Kasumi-1 (cell line): ENCODE measurements at regions not wholly inside any gene's neighbourhood (a gene's known extent, or its start where the extent isn't known, plus 50 kb on each side); places are given as distances from the start of the nearest gene placed in this dataset.

ENCODE experiments used
- DNase-seq, 2 experiments: peaks; one replicate each; lab custom pipeline; 2025; lab: John Stamatoyannopoulos, UW

DNA sequence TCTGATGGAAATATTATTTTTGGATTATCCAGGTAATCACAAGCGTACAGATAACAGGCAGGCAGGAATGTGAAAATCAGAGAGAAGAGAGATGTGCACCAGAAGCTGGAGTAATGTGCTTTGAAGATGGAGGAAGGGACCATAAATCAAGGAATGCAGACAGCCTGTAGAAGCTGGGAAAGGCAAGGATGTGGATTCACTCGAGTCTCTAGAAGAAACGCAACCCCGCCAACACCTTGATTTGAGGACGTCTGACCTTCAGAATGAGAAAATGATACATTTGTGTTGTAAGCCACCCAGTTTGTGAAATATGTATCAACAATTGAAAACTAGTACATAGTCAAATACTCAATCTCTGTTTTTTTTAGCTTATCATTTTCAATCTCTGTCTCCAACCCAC, 207.6 kb upstream of the MPDZ start:
- no peak for DNase-seq

DNA sequence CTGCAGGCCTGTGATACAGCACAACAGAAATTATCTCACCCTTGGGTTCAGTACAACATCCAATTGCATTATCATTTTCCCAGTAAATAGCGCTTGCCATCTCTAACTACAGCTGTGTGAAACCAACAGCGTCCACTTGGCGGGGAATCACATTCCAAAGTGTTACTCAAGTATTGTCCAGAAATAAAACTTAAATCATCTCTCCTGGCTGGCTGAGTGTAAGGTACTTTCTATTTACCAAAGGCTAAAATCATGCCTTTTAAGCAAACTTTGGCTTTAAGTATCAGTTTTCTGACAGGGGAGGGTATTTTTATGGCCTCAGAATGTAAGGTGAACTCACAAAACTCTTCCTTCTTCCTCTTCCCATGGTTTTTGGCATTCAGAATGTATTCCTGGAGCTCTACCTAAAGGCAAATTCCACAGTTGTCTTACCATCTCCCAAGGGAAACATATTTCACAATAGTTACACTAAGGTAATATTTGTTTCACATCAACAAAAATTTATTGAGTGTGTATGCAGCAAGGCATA, 205.6 kb upstream of the MPDZ start:
- DNase-seq = no peak

DNA sequence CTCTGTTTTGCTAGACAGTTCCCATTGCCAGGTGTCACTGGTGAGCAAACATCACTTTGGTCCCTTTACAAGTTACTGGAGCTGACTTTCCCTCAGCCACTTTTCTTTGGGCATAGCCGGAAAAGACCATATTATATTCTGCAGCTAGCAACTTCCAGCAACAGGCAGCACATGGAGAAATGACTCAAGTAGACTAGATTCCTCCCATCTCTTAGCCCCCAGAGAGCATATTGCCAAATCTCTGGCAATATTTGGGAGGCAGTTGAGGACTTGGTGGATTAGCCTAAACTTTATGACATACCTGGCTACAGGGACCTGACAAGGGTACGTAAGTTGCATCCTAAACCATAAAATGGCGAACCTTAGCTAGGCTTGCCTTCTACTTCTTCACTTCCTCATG, 204.7 kb upstream of the MPDZ start:
- no peak for DNase-seq

- DNase-seq = no peak
These were observed 201.8 kb upstream of the MPDZ start for GRCh38 chr9:13481274-13481673.

GRCh38 chr9:13480693-13481092, 201.2 kb upstream of the MPDZ start:
- no peak for DNase-seq

- DNase-seq = no peak
These were observed 199.6 kb upstream of the MPDZ start for GRCh38 chr9:13479096-13479495.

DNA sequence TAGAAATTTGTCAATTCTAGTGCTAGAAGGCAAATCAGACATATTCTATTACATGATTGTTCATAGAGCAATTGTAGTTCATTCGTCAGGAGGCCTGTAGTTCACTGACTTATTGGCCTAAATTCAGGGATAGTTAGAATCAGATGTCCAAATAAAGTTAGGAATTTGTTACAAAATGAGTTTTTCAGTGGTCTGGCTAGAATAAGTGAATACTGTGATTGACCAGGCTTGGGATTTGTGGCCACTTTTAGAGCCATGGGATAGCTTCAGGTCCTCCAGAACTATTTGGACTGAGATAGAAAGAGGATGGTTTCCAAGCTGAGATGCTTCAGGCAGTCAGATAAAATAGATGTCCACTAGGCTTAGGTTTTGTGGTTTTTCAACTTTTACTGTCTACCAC, 199.1 kb upstream of the MPDZ start:
- DNase-seq = no peak

DNA sequence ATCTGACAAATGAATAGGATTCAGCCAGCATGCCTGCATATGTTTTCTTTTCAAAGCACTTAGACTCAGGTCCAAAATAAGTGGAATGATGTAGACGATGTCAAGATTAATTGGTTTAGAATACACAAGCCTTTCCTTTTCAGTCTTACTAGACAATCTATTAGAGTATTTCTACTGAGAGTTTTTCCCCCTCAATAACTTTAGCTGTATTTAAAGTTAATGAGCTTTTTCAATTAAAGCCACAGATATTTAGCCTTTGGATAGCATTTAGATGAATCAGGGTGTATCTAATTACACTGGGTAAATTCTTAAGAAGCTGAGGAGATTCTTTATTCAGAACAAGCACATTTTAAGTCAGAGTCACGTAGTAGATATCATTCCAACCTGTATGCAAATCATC, 198.7 kb upstream of the MPDZ start:
- DNase-seq = no peak

- no peak for DNase-seq
These were observed 191.3 kb upstream of the MPDZ start for GRCh38 chr9:13470836-13471235.

DNA sequence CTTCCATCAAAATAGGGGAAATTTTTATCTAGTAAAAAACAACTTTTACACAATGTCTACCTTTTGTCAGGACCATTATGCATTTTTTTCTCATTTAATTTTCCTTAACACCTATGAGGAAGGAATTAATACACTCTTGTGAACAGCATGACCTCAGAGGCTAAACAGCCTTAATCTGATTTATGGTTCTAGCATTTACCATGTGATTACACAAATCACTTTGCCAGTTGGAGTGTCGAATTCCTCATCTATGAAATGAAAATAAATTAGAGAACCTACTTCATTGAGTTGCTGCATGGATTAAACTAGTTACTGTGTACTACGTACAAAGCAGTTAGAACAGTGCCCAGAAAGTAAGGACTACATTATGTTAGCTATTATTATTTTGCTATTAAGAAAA, 187.7 kb upstream of the MPDZ start:
- no peak for DNase-seq

DNA sequence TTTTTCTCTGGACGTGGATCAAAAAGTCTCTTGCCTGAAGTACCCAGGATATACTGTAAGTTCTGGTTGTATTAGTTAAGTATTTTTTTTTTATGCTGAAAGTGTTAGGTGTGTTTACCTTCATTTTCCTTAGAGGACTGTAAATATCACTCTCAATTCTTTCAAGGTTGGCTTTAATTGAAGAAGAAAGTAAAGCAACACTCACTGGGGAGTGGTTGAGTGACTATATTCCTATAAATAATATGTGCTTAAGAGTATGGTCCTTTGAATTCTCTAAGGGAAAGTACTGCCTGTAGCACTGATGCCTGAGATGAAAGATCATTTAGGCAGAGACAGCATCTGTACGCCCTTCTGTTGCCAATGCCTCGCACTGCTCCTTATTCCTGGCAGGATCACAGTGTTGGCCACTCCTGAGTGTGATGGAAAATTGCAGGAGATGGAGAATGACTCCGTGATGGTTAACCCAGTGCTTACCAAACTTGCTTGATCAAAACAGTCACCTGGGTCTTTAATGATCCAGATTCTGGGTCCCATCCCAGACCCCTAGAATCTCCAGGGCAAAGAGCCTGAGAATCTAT, 182.0 kb upstream of the MPDZ start:
- no peak for DNase-seq

DNA sequence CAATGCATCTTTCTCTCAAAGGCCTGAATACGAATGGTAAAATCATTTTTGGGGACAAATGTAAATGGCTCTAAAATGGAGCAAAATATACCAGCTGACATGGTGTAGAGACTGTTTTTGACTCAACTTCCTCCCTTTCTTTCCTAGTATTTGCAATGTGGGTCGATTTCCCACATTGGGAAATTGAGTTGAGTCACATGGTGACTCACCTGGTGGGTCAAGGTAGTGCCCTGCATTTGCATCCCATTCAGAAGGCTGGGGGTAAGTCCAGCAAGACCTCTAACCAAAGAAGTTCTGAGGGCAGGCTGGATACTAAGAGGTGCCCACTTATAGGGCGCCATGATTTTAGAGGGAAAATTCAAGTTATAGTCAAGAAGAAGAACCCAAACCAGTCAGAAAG, 179.6 kb upstream of the MPDZ start:
- DNase-seq = no peak

DNA sequence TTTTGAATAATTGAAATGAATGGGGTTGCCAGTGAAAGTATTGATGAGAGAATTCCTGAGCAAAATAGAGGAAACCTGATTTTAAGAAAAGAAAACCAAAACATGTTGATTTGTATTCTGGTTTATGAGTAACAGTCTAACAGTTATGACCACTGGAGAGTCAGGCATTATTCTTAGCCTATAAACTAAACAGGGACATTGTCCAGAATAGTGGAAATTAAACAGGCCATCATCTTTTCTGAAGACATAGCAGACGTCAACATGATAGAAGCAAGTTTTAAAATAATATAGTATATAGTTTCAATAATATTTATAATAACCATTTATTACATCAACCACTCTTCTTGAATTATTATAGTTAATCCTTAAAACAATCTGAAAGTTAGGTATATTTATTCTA, 178.3 kb upstream of the MPDZ start:
- no peak for DNase-seq

DNA sequence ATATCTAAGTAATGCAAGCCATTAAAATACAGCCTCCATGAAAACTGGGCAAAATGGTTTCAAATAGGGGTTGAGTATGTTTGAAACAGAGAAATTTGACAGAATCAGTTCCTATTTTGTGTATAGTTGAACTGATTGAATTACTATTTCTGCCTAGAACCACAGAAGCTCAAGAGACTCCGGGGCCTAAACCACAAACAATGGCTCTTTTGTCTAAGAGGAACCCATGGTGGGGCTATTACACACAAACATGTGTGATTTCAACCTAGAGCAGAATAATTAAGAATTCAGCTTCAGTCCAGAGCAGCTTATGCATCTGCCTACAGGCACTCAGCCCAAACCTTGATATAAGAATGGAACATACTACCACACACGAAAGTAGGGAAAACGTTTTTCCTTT, 171.2 kb upstream of the MPDZ start:
- DNase-seq = no peak

- no peak for DNase-seq
These were observed 169.0 kb upstream of the MPDZ start for GRCh38 chr9:13448482-13448881.

DNA sequence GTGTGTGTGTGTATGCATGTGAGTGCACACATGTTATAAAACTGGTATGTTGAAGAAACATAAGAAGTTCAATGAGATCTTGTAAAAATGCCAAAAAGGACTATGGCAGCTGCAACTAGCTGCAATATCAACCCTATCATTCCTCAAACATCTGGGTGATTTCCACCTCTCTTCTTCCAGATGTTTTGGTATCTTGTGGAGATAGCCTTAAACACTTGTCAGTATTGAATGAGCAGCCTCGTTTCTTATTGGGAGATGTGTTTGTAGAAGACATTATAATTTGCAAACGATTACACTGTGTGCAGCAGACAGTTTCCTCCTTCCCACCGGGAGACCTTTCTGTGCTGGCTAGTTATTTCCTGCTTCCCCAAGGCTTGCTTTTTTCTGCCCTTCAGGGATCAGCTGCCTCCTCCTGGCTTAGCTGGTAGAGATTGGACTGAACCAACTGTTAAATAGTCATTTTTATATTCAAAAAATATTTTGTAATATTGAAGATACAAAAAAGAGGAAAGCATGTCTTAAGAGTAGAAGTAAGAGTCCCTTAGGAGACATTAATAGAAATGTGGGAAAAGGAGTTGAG, 168.4 kb upstream of the MPDZ start:
- DNase-seq = no peak

DNA sequence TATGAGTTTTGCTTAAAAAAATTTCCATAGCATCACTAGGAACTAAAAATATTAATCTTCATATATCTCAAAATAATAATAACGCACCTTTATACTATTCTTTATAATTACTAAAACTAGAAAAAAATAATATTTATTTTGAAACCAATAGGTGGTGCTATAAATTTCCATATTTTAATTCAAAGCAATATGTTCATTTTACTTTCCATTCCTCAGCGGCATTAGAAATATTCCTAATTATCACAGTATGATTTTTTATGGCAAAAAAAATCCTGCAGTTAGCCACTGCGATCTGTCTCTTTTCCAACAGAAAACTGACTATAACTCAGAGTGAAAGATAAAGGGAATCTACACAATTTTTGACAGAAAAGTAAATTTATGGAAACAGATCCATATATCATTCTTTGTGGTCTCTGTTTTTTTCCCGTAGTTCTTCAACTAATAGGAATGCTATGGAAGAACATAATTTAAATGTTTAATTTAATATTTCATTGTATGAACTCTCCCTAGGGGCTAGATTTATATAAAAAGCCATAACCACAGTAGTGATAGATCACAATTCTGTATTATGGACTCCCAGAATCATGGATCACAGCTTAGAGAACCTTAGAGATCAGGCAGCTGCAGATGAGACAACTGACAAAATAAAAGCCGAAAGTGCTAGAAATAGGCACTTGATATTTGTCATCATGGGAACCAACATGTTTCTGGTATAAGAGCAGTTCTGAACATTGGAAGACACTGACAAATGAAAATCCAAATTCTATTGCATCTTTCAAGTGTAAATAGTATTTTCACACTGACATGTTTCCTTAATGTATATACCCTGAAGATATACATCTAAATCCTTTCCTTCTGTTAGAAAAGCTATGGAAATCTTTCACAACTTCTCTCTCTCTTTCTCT, 167.7 kb upstream of the MPDZ start:
- no peak for DNase-seq

- DNase-seq = no peak
These were observed 166.9 kb upstream of the MPDZ start for GRCh38 chr9:13446286-13446937.

DNA sequence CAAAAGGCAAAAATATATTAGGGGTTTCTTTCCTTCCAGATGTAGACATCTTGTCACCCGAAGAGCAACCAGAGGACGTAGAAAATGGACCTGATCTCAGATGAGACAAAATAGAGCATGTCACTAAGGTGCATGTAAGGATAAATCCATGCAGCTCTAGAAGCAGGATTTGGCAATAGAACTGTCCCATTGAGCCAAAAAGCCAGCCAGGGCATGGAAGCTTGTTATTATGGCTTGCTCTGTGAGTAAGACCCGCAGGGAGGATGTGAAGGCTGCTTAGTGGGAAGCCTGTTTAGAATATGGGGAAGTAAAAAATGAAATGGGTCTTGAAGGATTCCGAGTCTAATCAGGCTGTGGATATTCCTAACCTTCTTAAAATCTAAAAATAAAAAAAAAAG, 165.6 kb upstream of the MPDZ start:
- DNase-seq = no peak

DNA sequence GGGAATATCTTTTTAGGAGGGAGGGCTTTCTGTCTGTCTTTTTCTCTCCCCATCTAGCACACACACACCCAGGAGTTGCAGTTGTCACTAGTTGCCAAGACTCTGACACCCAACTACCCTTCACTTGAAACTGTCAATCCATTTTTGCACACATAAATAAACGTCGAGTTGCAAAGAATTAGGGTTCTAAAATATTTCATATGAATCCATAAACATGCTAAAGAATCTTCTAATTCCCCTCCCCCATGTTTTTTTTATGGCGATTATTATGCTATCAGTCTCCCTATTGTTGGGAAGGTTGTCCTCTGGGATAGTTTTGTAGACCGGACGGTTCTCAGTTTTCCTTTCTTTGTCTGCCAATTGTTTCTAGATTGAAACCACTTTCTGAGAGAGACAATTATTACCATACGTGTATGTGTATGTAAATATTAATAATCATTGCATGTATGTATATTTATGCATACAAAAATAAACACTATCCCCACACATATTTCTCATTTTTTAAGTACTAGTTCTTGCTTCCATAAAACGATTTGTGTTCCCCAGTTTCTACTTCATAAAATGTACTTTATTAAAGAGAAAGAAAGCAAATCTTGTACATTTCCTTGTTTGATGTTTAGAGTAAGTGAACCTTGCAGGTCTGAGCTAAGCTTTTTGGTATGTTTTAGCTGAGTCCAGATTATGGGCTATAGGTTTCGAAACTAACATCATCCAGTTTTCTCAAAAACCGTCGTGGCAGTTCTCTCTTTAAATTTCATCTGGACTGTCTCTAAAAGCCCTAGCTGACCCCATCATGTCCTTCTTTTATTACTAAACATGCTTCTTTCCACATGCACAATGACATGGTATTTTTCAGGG, 165.0 kb upstream of the MPDZ start:
- DNase-seq = no peak

DNA sequence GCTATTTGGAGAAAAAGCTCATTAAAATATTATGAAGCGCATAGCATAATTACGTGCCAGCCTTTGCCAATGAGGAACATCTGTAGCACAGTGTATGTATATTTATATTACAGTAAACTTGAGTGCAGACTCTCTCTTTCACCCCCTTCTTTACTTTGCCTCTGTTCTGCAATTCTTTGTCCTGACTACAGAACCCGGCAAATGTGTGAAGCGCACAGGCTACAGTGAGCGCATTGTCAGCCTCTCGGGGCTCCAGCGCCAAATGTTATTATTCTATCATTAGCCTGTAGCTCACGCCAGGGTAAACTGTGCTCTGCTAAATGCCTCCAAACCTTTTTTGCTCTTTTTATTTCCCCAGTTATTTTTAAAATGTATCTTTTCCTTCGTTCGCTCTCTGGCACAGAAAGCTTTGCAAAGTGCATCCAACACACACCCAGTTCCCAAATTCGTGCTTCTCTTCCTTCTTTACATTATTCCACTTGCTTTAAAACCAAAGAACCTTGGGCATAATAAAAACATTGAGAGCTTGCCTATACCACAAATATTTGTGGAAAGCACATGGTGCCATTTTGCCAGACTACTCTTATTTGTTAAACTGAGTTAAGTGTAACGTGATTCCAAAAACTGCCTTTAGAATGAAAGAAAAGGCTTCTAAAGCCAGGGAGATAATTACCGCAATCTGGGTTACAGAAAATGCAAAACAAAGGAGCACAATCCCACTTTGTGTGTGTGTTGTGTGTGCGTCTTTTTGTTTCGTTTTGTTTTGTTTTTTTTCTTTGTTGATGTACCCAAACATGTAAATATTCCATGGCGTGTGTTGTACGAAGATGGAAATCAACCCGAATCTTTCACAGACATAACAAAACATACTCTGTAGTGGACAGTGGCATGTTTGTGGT, 164.1 kb upstream of the MPDZ start:
- DNase-seq = no peak
